Hepatocyte (in vitro differentiated cells): ENCODE measurements at regions not wholly inside any gene's neighbourhood (a gene's known extent, or its start where the extent isn't known, plus 50 kb on each side); places are given as distances from the start of the nearest gene placed in this dataset.

Experiments
- EZH2 ChIP-seq: fragments of 200-600 bp; sonication (generic); IDR thresholded peaks from 2 replicates; pipeline ENCODE4 v1.6.1; 2016; ENCODE audit warnings: antibody characterized with exemption, mild to moderate bottlenecking, borderline replicate concordance
- TF ChIP-seq, protein P1 (sequence below): fragments of 200-600 bp; sonication (generic); IDR thresholded peaks from 2 replicates; pipeline ENCODE4 v1.5.1; 2016; ENCODE audit warnings: antibody characterized with exemption, mild to moderate bottlenecking; ENCODE audit not compliant: poor library complexity

DNA sequence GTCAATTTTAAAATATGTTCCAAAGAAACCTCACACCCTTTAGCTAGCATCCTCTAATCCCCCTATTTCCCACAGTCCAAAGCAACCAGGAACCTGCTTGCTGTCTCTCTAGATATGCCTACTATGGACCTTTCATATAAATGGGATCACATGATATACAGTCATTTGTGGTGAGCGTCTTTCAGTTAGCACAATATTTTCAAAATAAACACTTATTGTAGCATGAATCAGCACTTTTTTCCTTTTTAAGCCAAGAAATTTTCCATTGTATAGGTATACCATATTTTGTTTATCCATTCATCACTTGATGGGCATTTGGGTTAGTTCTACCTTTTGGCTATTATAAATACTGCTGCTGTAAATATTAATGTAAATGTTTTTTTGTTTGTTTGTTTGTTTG lies 223.0 kb upstream of the DOK6 start:
- TF ChIP-seq EZH2 = no peak
- TF ChIP-seq, protein P1, sequence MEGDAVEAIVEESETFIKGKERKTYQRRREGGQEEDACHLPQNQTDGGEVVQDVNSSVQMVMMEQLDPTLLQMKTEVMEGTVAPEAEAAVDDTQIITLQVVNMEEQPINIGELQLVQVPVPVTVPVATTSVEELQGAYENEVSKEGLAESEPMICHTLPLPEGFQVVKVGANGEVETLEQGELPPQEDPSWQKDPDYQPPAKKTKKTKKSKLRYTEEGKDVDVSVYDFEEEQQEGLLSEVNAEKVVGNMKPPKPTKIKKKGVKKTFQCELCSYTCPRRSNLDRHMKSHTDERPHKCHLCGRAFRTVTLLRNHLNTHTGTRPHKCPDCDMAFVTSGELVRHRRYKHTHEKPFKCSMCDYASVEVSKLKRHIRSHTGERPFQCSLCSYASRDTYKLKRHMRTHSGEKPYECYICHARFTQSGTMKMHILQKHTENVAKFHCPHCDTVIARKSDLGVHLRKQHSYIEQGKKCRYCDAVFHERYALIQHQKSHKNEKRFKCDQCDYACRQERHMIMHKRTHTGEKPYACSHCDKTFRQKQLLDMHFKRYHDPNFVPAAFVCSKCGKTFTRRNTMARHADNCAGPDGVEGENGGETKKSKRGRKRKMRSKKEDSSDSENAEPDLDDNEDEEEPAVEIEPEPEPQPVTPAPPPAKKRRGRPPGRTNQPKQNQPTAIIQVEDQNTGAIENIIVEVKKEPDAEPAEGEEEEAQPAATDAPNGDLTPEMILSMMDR = no peak
